ENCODE measurements at regions not wholly inside any gene's neighbourhood (a gene's known extent, or its start where the extent isn't known, plus 50 kb on each side); places are given as distances from the start of the nearest gene placed in this dataset.

GRCh38 chr1:70855203-70855602, 192.4 kb downstream of the PTGER3 start:
- TF ChIP-seq POLR2A (IDR thresholded peaks at IDR 0.05; ENCODE audit: borderline replicate concordance, extremely low read depth, insufficient read depth, insufficient read length) (no peak), JUND (IDR thresholded peaks at IDR 0.05) (no peak), EZH2phosphoT487 (IDR thresholded peaks at IDR 0.05; ENCODE audit: borderline replicate concordance) (no peak), ELF1 (IDR thresholded peaks at IDR 0.05; ENCODE audit: borderline replicate concordance, low read depth) (no peak), EZH2 (IDR thresholded peaks at IDR 0.05) (no peak)
- TF ChIP-seq, protein P1, sequence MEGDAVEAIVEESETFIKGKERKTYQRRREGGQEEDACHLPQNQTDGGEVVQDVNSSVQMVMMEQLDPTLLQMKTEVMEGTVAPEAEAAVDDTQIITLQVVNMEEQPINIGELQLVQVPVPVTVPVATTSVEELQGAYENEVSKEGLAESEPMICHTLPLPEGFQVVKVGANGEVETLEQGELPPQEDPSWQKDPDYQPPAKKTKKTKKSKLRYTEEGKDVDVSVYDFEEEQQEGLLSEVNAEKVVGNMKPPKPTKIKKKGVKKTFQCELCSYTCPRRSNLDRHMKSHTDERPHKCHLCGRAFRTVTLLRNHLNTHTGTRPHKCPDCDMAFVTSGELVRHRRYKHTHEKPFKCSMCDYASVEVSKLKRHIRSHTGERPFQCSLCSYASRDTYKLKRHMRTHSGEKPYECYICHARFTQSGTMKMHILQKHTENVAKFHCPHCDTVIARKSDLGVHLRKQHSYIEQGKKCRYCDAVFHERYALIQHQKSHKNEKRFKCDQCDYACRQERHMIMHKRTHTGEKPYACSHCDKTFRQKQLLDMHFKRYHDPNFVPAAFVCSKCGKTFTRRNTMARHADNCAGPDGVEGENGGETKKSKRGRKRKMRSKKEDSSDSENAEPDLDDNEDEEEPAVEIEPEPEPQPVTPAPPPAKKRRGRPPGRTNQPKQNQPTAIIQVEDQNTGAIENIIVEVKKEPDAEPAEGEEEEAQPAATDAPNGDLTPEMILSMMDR (IDR thresholded peaks at IDR 0.05 in 2 of 3, conservative IDR thresholded peaks at IDR 0.05 in 1 of 3; ENCODE audit: borderline replicate concordance in 1 of 3, insufficient read depth in 1 of 3, low read depth in 2 of 3, low read length in 2 of 3) = no peak
- TF ChIP-seq, protein P2, sequence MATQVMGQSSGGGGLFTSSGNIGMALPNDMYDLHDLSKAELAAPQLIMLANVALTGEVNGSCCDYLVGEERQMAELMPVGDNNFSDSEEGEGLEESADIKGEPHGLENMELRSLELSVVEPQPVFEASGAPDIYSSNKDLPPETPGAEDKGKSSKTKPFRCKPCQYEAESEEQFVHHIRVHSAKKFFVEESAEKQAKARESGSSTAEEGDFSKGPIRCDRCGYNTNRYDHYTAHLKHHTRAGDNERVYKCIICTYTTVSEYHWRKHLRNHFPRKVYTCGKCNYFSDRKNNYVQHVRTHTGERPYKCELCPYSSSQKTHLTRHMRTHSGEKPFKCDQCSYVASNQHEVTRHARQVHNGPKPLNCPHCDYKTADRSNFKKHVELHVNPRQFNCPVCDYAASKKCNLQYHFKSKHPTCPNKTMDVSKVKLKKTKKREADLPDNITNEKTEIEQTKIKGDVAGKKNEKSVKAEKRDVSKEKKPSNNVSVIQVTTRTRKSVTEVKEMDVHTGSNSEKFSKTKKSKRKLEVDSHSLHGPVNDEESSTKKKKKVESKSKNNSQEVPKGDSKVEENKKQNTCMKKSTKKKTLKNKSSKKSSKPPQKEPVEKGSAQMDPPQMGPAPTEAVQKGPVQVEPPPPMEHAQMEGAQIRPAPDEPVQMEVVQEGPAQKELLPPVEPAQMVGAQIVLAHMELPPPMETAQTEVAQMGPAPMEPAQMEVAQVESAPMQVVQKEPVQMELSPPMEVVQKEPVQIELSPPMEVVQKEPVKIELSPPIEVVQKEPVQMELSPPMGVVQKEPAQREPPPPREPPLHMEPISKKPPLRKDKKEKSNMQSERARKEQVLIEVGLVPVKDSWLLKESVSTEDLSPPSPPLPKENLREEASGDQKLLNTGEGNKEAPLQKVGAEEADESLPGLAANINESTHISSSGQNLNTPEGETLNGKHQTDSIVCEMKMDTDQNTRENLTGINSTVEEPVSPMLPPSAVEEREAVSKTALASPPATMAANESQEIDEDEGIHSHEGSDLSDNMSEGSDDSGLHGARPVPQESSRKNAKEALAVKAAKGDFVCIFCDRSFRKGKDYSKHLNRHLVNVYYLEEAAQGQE (IDR thresholded peaks at IDR 0.05; ENCODE audit: low read depth) = no peak

Measured in HCT116 (cell line).